ENCODE measurements at regions not wholly inside any gene's neighbourhood (a gene's known extent, or its start where the extent isn't known, plus 50 kb on each side); places are given as distances from the start of the nearest gene placed in this dataset.

- TF ChIP-seq CTCF (IDR thresholded peaks at IDR 0.05) = no peak
- no peak for TF ChIP-seq POLR2A (IDR thresholded peaks at IDR 0.05)
- Histone ChIP-seq H3K27me3 (no peaks in the 10 kb centered on the region), H3K27ac (no peak overlapping the region), H3K9me3 (replicated peaks in 1 of 3) (no peaks in the 10 kb centered on the region), H3K4me1 (replicated peaks in 1 of 2) (no peaks in the 10 kb centered on the region), H3K4me3 (no peak overlapping the region), H3K36me3 (replicated peaks in 1 of 2) (no peaks in the 10 kb centered on the region)
- DNase-seq = no peak
- intact Hi-C loops (cut with DNase I) = no loop called here
- 40 to 95% (median 62%) methylated on average over 2 of the region's 2 CpGs for WGBS, 4 donors
Observed at GRCh38 chr7:96928965-96929364, 76.4 kb upstream of the DLX6 start.

DNA sequence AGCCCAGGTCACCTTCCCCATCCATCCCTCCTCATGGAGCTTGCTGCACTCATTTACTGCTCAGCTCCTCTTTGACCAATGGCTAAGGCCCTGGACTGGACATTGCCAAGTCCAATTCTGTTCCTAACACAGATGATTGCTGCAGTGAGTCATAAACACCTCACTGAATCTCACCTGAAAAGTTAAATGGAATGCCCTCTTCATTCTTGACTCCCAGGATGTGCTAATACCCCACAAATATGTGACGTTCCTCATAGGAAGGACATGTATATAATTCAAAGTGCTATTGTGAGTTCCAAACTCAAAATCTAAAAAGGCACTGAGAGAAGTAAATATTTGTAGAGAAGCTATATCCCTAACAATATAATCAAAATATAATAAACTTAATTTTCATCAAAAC, 73.5 kb upstream of the DLX6 start:
- Histone ChIP-seq H3K4me3 (no peak overlapping the region), H3K9me3 (replicated peaks in 1 of 3) (no peaks in the 10 kb centered on the region), H3K36me3 (replicated peaks in 1 of 2) (no peaks in the 10 kb centered on the region), H3K27me3 (no peaks in the 10 kb centered on the region), H3K4me1 (replicated peaks in 1 of 2) (no peaks in the 10 kb centered on the region), H3K27ac (no peak overlapping the region)
- no peak for DNase-seq
- 72 to 84% (median 75%) methylated on average over 1 of the region's 1 CpG for WGBS, 4 donors
- intact Hi-C loops (cut with DNase I) = no loop called here
- TF ChIP-seq CTCF (IDR thresholded peaks at IDR 0.05) = no peak
- no peak for TF ChIP-seq POLR2A (IDR thresholded peaks at IDR 0.05)

DNA sequence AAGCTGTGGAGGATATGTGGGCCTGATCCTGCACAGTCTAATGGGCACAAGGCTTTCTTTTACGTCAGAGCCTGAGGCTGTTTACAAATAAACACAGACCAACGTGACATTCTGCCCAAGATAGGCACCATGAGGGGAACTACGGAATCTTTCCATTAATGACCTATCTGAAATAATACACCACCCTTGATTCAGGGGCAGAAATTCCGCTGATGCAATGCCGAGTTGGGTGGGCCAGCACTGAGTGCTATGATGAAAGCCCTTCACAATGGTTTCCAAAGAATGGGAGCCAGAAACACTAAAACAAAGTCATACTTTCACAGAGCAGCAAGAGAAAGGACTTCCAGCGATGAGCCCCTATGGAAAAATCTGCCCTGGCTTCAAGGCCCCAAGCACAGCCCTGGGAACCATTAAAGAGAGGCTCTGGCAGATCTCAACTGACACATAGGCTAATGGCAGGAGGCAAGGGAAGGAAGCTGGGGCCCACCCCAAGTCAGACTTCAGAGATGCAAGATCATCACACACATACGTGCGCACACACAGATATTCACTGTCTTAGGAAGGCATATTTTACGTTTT, 72.2 kb upstream of the DLX6 start:
- no peak overlapping the region for H3K4me3 ChIP-seq
- H3K27me3 ChIP-seq = no peaks in the 10 kb centered on the region
- no peak for DNase-seq
- H3K9me3 ChIP-seq (replicated peaks in 1 of 3) = no peaks in the 10 kb centered on the region
- H3K36me3 ChIP-seq (replicated peaks in 1 of 2) = no peaks in the 10 kb centered on the region
- no peak overlapping the region for H3K27ac ChIP-seq
- no peaks in the 10 kb centered on the region for H3K4me1 ChIP-seq (replicated peaks in 1 of 2)
- intact Hi-C loops (cut with DNase I) = no loop called here
- TF ChIP-seq POLR2A (IDR thresholded peaks at IDR 0.05) = no peak
- no peak for TF ChIP-seq CTCF (IDR thresholded peaks at IDR 0.05)
- WGBS, 4 donors = 72 to 84% (median 76%) methylated on average over 9 of the region's 9 CpGs

DNA sequence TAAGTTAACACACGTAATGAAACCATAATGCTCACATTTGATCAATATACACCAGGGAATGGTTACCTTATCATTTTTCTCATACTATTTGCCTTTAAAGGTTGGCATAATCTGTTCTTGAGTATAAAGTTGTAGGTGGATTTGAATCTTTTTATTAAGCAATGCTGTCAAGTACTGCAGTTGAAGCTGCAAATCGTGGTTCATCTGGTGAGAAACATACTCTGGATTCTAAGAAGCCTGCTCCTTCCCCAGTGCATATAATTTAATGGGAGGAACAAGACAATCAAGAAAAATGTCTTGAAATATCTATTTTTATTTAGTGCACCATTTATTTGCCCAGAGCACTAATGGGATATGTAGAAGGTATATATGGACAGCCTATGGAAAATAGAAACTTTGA, 68.7 kb upstream of the DLX6 start:
- DNase-seq = no peak
- no peak overlapping the region for H3K27ac ChIP-seq
- H3K27me3 ChIP-seq = no peaks in the 10 kb centered on the region
- no peaks in the 10 kb centered on the region for H3K36me3 ChIP-seq (replicated peaks in 1 of 2)
- no peaks in the 10 kb centered on the region for H3K4me1 ChIP-seq (replicated peaks in 1 of 2)
- H3K4me3 ChIP-seq = no peak overlapping the region
- H3K9me3 ChIP-seq (replicated peaks in 1 of 3) = no peaks in the 10 kb centered on the region
- TF ChIP-seq POLR2A (IDR thresholded peaks at IDR 0.05) (no peak), CTCF (IDR thresholded peaks at IDR 0.05) (no peak)
- WGBS, 4 donors = 76 to 87% (median 79%) methylated on average over 2 of the region's 2 CpGs
- intact Hi-C loops (cut with DNase I) = no loop called here
